Glomerular endothelial cell (primary cell): ENCODE measurements at regions not wholly inside any gene's neighbourhood (a gene's known extent, or its start where the extent isn't known, plus 50 kb on each side); places are given as distances from the start of the nearest gene placed in this dataset.

ENCODE experiments used
- DNase-seq: peaks from one replicate; pipeline ENCODE4 v3.0.0-alpha.2; 2011; ENCODE audit warnings: low read depth, low spot score; ENCODE audit errors: extremely low read depth

DNA sequence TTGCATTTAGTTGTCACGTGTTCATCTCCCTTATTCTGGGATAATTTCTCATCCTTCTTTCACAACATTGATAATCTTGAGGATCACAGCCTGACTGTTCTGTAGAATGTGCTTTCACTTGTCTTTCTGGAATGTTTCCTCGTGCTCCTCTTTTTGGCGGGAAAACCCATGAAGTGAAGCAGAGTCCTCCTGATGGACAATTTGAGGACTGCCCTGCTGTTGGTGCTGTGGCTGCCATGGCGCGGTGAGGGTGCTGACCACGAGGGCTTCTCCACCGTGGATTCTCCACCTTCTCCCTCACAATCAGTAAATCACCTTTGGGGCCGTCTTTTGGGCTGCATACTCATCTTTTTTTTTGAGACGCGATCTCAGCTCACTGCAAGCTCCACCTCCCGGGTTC is 946.9 kb downstream of the BRD1 start:
- DNase-seq: no peak

GRCh38 chr22:48876951-48877350 is 950.7 kb downstream of the BRD1 start:
- DNase-seq: no peak

DNA sequence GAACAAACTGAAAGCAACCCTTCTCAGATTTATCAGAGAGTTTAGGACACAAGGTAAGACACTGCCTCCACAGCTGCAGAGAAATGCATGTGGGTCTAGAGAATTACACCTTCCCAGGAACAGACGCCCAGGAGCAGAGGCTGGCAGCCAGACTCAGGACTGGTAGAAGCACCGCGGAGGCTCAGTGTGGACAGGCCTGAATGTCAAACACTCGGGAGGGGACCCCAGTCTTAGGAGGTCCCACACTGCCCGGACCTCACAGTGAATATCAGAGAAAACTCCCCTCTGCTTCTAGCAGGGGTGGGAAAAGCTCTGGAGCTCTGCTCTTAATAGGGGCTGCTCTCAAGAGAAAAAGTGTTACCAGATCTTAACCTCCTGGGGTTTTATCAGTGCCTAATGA is 952.7 kb downstream of the BRD1 start:
- DNase-seq: no peak

DNA sequence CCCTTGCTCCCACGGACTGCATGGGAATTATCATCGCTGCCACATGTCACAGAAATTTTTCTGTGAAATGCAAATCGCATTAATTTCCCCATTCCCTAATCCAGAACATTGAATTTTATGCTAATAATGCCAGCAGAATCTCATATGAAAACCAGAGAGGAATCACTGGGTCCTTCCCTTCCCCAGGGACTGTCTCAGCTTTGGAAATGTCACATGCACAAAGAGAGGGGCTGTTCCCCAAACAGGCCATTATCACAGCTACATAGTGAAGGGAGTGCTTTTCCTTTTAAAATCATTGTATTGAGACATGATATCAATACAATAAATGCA is 954.5 kb downstream of the BRD1 start:
- DNase-seq: no peak

- no peak for DNase-seq
Measured at GRCh38 chr22:48872271-48873190, 955.1 kb downstream of the BRD1 start.

DNA sequence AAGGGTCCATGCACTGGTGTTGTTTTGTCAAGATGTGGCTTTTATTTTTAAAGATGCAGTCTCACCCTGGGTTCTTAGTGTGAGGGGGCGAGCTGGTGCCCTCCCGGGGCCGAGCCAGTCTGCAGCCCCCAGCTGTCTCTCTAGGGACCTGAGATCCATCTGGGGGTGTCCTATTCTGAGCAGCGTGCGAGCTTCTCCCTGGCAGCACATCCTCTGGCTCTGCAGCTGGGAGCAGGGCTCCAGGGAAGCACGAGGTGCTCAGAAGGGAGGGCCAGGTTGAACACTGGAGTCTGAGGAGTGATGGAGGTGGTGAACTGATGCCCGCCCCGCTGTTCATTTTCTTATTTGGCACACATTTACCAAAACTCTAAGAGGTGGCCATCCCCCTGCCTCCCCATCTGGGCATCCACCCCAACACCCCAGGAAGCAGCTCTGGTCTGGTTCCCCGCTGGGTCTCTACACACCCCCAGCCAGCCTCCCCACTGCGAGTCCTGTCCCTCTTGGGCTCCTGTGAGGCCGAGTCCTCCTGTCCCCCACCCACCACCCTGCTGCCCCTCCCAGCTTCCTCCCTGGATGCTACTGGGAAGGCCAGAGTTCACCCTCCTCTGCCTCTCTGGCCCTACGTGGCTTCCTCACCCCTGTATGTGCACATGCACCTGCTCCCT is 956.4 kb downstream of the BRD1 start:
- no peak for DNase-seq

- DNase-seq: no peak
Measured at GRCh38 chr22:48870436-48870835, 957.2 kb downstream of the BRD1 start.

DNA sequence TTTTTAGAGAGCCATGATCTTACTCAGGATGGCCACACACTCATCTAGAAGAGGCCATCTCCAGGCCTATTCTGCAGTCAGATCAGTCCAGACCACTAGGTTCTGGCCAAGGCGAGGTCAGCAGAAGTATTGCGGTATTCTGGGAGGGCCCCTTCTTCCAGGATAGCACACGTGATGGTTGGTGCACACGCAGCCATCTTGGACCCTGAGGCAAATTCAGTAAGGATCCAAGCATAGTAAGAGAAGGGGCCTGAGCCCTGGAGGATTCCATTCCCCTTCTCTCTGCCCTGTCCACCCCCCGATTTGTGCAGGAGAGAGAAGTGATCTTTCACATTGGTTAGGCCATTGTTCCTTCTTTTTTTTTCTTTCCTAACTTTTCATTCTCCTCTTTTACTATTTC is 957.9 kb downstream of the BRD1 start:
- DNase-seq: no peak

DNA sequence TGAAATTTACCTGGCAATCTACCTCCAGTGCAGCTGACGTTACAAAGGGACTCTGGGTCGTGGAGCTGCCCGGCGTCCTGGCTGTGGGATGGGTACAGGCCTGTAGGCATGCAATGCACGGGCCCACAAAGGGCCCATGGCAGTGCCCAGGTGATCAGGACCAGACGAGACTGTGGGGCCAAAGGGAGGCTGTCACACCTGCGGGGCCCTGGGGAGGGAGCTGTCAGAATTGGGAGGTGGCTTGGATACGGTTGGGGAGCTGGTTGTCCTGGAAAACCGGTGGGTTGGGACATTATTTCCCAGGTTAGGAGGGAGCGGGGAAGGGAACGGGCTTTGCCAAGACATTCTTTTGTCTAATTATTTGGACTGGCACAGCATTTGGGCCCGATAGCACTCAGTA is 958.5 kb downstream of the BRD1 start:
- DNase-seq: no peak

DNA sequence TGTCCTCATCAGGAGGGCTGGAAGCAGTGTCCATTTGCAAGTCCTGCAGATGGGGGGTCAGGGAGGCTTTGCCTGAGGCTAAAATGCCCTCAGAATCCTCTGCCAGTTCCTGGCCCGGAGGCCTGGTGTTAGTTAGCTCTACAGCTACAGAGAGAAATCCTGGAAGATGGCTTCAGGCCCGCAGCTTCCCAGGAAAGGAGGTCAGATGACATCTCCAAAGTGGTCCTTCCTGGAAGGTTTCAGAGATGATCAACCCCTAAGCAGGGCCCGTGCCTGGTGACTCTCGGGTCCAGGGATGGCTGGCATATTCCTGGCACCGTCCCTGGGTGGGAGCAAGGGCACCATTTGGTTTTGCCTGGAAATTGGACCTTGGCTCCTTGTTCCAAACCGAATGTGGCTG is 959.1 kb downstream of the BRD1 start:
- DNase-seq: no peak

GRCh38 chr22:48867891-48868290 is 959.8 kb downstream of the BRD1 start:
- no peak for DNase-seq

- DNase-seq: no peak
Measured at GRCh38 chr22:48866906-48867681, 960.6 kb downstream of the BRD1 start.

DNA sequence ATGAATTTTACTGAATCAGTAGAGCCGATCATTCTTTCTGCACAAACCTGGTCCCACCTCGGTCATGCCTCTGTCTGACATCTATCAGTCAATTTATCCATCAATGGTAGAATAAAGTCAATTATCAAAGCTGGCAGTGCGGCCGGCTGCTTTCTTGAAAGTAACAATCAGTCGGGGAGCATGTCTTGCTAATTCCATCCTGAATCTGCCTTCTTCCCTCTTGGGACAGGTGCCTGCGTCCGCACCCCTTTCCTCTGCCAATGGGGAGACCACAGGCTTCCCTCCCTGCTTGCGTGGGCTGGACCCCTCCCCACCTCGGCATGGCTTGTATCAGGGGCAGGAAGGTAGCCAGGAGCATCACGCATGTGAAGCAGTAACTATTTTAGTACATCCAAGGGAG is 962.9 kb downstream of the BRD1 start:
- DNase-seq: no peak

DNA sequence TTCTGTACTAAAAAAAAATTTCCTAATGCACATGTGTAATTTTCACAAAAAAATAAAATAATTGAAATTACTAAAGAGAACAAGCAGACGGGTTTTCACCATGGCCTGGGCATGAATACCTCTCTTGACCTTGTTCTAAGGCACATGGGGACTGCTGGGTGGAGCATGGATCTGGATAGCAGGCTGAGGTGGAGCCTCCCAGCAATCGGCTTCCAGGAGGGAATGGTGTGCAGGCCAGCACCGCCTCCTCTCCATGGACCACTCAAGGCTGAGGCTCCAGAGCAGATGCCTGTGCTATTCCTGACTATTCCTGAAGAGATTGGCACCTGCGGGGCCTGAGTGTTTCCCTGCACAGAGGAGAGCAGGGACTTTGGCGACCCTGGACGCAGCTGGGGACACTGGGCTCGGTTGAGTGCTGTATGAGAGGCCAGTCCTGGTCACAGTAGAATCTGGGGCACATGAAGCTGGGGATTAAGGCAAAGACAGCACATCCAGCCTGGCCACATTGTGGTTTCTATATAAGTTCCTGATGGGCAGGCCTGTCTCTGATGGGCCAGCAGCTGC is 963.6 kb downstream of the BRD1 start:
- no peak for DNase-seq

GRCh38 chr22:48860557-48860956 is 967.1 kb downstream of the BRD1 start:
- DNase-seq: no peak

GRCh38 chr22:48858856-48859255 is 968.8 kb downstream of the BRD1 start:
- no peak for DNase-seq

DNA sequence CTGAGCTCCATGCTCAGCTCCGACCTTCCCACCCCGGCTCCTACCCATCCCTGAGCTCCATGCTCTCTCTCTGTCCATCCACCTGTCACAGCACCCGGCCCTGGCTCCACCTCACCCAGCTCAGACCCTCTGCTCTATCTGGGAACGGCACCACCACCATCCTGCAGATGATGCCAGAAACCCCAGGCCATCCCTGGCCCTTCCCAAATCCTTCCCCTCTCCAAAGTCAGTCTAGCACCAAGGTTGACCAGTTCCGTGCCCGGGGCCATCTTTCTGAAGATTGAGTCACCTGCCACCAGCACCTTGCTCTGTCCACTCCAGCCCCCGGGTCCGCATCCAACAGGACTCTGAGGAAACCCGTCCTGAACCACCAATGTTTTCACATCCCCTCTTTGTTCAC is 969.6 kb downstream of the BRD1 start:
- DNase-seq: no peak

- DNase-seq: no peak
Measured at GRCh38 chr22:48857202-48857805, 970.4 kb downstream of the BRD1 start.

GRCh38 chr22:48856308-48856615 is 971.4 kb downstream of the BRD1 start:
- no peak for DNase-seq

GRCh38 chr22:48855593-48856307 is 971.9 kb downstream of the BRD1 start:
- no peak for DNase-seq
